ENCODE measurements at regions not wholly inside any gene's neighbourhood (a gene's known extent, or its start where the extent isn't known, plus 50 kb on each side); places are given as distances from the start of the nearest gene placed in this dataset.

GRCh38 chr6:18707714-18708439 lies 320.7 kb downstream of the RNF144B start:
- no peak for TF ChIP-seq CTCF (IDR thresholded peaks at IDR 0.05)
- TF ChIP-seq ZFX (IDR thresholded peaks at IDR 0.05; ENCODE audit: borderline replicate concordance): no peak
